M059J (cell line): ENCODE measurements at regions not wholly inside any gene's neighbourhood (a gene's known extent, or its start where the extent isn't known, plus 50 kb on each side); places are given as distances from the start of the nearest gene placed in this dataset.
"Not testable (repeated sequence)": the region's sequence is repeated elsewhere in the genome, so short reads cannot be mapped to it uniquely, and the experiment has no call there.

Experiments
- DNase-seq: peaks from one replicate; pipeline ENCODE4 v3.0.0-alpha.2; 2012; ENCODE audit warnings: low read depth

GRCh38 chr3:13137941-13138832, 65.0 kb upstream of the IQSEC1 start:
- DNase-seq: no peak

- not testable (repeated sequence) for DNase-seq
These were observed 63.6 kb upstream of the IQSEC1 start for GRCh38 chr3:13136848-13137247.

DNA sequence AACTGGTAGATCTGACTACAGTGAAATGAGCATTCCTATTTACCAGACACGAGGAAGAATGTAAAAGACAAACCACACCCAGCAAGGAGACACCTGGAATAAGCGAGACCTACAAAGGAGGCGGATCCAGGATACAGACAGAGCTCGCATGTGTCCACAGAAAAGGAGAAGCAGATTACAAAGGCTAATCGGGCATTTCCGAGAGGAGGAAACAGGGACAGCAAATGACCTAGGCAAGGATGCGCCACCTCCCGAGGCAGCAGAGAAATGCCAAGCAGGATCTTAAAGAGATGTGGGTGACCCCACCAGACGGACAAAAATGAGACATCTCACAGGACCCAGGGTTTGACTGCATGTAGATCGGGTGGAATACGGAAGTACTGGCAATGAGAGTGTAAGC, 63.2 kb upstream of the IQSEC1 start:
- DNase-seq: no peak

DNA sequence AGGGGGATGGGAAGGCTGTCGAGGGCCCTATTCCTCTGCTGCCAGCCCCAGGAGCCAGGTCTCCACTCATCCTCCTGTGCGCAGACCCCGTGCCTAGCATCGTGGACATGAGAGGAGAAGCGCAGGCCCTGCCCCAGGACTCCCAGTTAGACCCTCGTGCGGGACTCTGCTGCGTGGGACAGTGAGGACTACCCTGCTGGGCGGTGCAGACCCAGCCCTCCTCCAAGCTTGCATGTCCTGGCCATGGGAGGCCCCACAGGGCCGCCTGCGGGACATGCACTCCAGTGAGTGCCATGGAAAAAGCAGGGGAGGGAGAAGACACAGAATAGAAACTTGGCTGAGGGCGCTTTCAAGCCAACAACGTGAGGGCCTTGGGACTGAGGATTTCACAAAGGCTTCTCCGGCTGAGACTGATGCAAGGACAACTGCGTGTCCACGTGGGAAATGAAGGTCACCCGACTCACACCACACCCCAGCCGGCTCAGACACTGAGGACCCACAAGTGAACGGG, 62.6 kb upstream of the IQSEC1 start:
- DNase-seq: no peak

- no peak for DNase-seq
These were observed 62.1 kb upstream of the IQSEC1 start for GRCh38 chr3:13135251-13135810.

DNA sequence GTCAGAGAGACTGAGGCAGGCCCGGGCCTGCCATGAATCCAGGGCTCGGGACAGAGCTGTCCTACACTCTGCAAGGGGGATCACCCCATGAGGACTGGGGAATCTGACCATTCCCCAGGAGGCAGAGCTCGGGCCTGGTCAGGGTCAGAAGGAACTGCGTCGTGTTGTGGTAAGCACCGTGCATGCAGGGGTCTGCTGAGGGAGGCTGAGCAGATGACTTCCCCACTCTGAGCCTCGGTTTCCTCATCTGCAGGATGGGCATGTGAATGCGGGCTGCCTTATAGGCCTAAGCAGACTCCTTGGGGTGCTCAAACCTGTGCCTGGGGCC, 61.6 kb upstream of the IQSEC1 start:
- DNase-seq: no peak

- DNase-seq: no peak
These were observed 61.1 kb upstream of the IQSEC1 start for GRCh38 chr3:13134166-13134878.

DNA sequence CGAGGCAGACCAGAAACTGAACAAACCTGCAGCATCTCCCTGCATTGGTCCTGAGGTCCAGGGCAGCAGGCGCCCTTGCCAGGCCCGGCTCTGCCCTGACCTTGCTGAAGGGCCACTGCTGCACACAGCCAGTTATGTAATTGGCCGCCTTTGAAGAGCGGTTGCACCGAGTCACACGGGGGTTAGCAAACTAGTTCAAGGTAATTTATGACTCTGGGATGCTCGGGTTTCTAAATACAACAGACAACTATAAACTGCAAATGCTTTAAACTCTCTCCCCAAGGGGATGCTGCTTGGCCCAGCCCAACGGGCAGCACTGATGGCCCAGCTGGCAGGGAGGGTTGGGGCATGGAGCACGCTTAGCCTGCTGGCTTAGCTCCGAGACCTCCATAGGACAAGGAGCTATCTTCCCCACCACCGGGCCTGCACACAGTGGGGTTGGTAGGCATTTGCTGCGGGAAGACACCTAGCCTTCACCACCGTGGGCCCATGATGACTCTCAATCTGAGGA, 60.3 kb upstream of the IQSEC1 start:
- DNase-seq: no peak

DNA sequence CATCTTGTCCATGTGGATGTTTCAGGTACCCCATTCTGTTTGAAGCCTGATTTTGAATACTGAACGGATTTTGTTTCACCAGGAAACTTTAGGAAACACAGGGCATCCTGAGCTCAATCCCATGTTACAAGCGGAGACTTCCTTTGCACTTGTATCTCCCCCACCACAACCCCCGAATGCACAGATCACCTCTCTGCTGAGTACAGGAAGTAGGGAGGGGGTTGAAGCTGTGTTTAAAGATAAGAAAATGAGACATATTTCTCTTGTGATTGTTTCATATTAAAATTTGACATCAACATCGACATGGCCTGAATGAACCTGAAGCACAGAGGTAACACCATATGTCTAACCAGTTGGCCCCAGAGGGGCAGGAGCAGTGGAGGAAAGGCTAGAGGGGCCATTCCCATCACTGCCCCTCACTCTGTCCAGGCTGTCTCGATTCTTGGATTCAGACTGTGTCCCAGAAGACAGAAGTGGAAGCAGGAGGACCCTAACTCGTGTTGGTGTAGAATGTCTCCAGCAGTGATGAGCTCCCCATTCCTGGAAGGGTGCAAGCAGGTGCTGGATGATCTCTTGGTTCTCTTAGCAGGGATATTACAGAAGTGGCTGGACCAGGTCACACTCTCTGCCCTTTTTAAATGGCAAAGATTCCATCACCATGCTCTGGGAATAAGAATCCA, 59.6 kb upstream of the IQSEC1 start:
- no peak for DNase-seq

DNA sequence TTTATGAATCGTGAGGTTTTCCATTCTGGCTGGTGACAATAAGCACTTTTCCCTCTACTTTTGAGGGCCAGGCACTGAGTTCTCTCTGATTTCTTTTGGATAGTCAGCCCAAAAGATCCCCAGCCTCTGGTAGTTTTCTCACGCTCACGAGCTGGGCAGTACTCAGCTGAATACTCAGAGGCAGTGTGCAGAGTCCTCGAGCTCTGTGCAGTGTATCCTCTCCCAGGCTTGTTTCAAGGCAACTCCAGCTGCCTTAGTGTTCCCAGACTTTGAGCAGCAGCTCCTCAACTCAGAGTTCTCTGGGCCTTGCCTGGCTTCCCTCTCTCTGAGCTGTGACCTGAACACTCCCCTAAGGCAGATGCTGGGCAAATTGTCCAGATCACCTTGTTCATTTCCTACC, 59.1 kb upstream of the IQSEC1 start:
- DNase-seq: no peak

DNA sequence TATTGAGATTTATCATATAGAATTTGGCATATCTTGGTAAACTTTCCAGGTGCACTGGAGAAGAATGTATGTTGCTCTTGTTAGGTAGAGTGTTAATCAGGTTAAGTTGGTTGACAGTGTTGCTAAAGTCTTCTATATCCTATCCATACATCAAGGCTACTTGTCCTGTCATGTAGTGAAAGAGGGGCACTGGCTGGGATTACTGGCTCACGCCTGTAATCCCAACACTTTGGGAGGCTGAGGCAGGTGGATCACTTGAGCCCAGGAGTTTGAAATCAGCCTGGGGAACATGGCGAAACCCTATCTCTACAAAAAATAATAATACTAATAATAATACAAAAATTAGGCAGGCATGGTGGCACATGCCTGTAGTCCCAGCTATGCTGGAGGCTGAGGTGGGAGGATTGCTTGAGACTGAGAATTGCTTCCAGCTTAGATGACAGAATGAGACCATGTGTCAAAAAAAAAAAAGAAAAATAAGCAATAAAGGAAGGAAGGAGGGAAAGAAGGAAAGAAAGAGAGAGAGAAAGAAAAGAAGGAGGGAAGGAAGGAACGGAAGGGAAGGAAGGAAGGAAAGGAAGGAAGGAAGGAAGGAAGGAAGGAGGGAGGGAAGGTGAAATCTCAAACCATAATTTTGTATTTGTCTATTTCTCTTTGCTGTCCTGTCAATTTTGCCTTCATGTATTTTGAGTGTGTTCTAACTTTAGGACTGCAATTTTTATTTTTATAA, 57.4 kb upstream of the IQSEC1 start:
- no peak for DNase-seq

DNA sequence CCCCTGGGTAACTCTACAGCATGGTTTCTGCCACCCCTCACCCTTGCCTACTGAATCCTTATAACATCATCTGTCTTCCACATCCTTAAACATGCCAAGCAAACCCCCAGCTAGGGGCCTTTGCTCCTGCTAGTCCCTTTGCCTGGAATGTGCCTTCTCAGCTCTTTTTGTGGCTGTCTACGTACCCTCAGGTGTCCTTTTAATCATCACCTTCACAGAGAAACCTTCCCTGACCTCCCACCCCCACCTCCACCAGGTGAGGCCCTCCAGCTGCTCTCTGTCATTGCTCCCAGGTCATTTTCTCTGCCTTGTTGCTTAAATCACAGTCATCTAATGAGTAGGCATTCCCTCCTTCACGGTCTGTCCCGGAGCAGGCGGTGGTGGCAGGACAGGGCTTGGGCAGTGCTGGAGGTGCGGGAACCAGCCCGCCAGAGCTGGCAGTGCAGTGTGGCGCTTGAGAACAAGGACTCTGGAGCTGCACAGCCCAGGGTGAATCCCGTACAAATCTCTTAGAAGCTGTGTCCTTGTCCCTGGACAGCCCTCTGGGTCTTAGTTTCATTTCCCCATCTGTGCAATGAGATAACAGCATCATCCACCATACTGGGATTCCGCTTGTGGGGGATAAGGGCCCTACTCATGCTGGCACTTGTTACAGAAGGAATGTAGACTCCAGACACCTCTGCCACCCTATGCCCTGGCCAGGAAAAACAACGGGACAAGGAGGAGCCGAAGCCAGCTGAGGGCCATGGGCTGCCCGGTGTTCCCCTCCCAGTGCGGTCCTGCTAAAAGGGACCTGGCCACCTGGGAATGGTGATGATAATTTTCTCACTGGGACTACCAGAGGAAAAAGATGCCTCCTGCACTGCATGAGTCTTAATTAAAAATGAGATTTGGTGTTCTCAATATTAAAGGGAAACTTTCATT, 52.1 kb upstream of the IQSEC1 start:
- DNase-seq: no peak

GRCh38 chr3:13124631-13125030, 51.4 kb upstream of the IQSEC1 start:
- DNase-seq: no peak

GRCh38 chr3:13123765-13124164, 50.5 kb upstream of the IQSEC1 start:
- no peak for DNase-seq

GRCh38 chr3:13123013-13123654, 49.9 kb upstream of the IQSEC1 start:
- no peak for DNase-seq
